ENCODE measurements at regions not wholly inside any gene's neighbourhood (a gene's known extent, or its start where the extent isn't known, plus 50 kb on each side); places are given as distances from the start of the nearest gene placed in this dataset.

DNA sequence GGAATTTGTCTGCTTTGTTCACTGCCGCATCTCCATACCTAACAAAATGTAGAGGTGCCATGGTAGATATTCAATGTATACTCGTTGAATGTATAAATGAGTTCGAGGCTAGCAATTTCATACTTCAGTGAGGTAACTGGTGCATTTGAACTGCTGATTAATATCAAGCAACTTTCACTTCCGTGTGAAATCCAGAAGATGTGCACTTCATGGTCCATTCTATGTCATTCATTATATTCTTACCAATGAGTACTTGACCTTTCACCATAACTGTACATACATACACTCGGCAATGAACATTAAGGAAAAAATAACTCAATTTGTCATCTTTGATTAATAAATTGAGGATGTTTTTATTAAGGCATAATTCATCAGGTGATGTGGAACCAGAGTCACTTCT lies 598.5 kb downstream of the ZNF385D start:
- DNase-seq (ENCODE audit: low read depth, low spot score) (no peak), ATAC-seq (no peak)
- Histone ChIP-seq H3K4me2 (ENCODE audit: low read length) (no peak overlapping the region), H3K27ac (ENCODE audit: low read depth, low read length) (no peak overlapping the region), H3K9me2 (ENCODE audit: insufficient read depth) (no peaks in the 10 kb centered on the region), H3K4me3 (replicated peaks in 1 of 2; ENCODE audit: low read depth in 1 of 2, low read length in 2 of 2) (no peak overlapping the region), H3K9me3 (ENCODE audit: control insufficient read depth in 1 of 2, insufficient read depth in 1 of 2, low read depth in 1 of 2, low read length in 2 of 2) (peaks cover 0 to 18% of the 10 kb centered on the region in 2 experiments; a peak in 1 of 4 replicates), H3K79me2 (ENCODE audit: insufficient read depth, low read length) (no peaks in the 10 kb centered on the region), H3K36me3 (ENCODE audit: control insufficient read depth in 1 of 2, insufficient read depth in 2 of 2, low read length in 2 of 2) (no peaks in the 10 kb centered on the region), H2AFZ (ENCODE audit: low read depth, low read length, poor library complexity, severe bottlenecking) (no peak overlapping the region), H3K9ac (ENCODE audit: low read length) (no peak overlapping the region), H4K20me1 (ENCODE audit: insufficient read depth) (no peaks in the 10 kb centered on the region), H3K4me1 (ENCODE audit: control insufficient read depth in 1 of 2, insufficient read depth in 2 of 2, low read length in 2 of 2) (no peaks in the 10 kb centered on the region), H3K27me3 (ENCODE audit: insufficient read depth, low read length) (no peaks in the 10 kb centered on the region)
- ChIA-PET RAD21 (ENCODE audit: low non-redundant PET in 1 of 2, low total read pairs in 2 of 2, uncharacterized antibody in 2 of 2, unreplicated experiment in 2 of 2) (no interaction called here), POLR2A (no interaction called here), CTCF (no interaction called here)
- TF ChIP-seq FOSL1 (IDR thresholded peaks at IDR 0.05; ENCODE audit: low read depth), result no peak
- TF ChIP-seq EZH2phosphoT487 (IDR thresholded peaks at IDR 0.05; ENCODE audit: borderline replicate concordance), result no peak
- TF ChIP-seq POLR2A (IDR thresholded peaks at IDR 0.05; ENCODE audit: borderline replicate concordance, extremely low read depth, insufficient read depth, insufficient read length), result no peak
- no peak for TF ChIP-seq YY1 (IDR thresholded peaks at IDR 0.05; ENCODE audit: extremely low read depth, insufficient replicate concordance, low read depth, low read length)
- no peak for TF ChIP-seq JUND (IDR thresholded peaks at IDR 0.05)
- TF ChIP-seq, protein P1, sequence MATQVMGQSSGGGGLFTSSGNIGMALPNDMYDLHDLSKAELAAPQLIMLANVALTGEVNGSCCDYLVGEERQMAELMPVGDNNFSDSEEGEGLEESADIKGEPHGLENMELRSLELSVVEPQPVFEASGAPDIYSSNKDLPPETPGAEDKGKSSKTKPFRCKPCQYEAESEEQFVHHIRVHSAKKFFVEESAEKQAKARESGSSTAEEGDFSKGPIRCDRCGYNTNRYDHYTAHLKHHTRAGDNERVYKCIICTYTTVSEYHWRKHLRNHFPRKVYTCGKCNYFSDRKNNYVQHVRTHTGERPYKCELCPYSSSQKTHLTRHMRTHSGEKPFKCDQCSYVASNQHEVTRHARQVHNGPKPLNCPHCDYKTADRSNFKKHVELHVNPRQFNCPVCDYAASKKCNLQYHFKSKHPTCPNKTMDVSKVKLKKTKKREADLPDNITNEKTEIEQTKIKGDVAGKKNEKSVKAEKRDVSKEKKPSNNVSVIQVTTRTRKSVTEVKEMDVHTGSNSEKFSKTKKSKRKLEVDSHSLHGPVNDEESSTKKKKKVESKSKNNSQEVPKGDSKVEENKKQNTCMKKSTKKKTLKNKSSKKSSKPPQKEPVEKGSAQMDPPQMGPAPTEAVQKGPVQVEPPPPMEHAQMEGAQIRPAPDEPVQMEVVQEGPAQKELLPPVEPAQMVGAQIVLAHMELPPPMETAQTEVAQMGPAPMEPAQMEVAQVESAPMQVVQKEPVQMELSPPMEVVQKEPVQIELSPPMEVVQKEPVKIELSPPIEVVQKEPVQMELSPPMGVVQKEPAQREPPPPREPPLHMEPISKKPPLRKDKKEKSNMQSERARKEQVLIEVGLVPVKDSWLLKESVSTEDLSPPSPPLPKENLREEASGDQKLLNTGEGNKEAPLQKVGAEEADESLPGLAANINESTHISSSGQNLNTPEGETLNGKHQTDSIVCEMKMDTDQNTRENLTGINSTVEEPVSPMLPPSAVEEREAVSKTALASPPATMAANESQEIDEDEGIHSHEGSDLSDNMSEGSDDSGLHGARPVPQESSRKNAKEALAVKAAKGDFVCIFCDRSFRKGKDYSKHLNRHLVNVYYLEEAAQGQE (IDR thresholded peaks at IDR 0.05; ENCODE audit: low read depth), result no peak
- TF ChIP-seq SRF (IDR thresholded peaks at IDR 0.05; ENCODE audit: low read depth), result no peak
- TF ChIP-seq, protein P2, sequence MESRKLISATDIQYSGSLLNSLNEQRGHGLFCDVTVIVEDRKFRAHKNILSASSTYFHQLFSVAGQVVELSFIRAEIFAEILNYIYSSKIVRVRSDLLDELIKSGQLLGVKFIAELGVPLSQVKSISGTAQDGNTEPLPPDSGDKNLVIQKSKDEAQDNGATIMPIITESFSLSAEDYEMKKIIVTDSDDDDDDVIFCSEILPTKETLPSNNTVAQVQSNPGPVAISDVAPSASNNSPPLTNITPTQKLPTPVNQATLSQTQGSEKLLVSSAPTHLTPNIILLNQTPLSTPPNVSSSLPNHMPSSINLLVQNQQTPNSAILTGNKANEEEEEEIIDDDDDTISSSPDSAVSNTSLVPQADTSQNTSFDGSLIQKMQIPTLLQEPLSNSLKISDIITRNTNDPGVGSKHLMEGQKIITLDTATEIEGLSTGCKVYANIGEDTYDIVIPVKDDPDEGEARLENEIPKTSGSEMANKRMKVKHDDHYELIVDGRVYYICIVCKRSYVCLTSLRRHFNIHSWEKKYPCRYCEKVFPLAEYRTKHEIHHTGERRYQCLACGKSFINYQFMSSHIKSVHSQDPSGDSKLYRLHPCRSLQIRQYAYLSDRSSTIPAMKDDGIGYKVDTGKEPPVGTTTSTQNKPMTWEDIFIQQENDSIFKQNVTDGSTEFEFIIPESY (IDR thresholded peaks at IDR 0.05; ENCODE audit: extremely low read depth, insufficient replicate concordance, low read length), result no peak
- no peak for TF ChIP-seq SIN3A (IDR thresholded peaks at IDR 0.05; ENCODE audit: low read depth)
- no TSS peak for BruUV-seq (replicated peaks)
- intact Hi-C loops (cut with micrococcal nuclease), result no loop called here

All from HCT116 (cell line).